WTC11 (cell line): ENCODE measurements at regions not wholly inside any gene's neighbourhood (a gene's known extent, or its start where the extent isn't known, plus 50 kb on each side); places are given as distances from the start of the nearest gene placed in this dataset.
"Not testable (repeated sequence)": the region's sequence is repeated elsewhere in the genome, so short reads cannot be mapped to it uniquely, and the experiment has no call there.

Experiments
- ATAC-seq: fragments of 200-7000 bp; cut with Tn5 transposase; 2 replicates; pipeline ENCODE4 v1.10.0; 2021; ENCODE audit warnings: mild to moderate bottlenecking, moderate library complexity
- CTCF ChIA-PET: fragments of 300-600 bp; sonication (Branson Sonifier 250); formaldehyde crosslinking; loops from one replicate; lab custom pipeline; 2021; ENCODE audit warnings: antibody characterized with exemption; lab: Charles Lee
- POLR2A ChIA-PET: fragments of 350-600 bp; sonication (Branson Sonifier 250); formaldehyde crosslinking; loops from one replicate; lab custom pipeline; 2021; ENCODE audit warnings: antibody characterized with exemption; lab: Charles Lee
- DNase-seq: peaks from one replicate; pipeline ENCODE4 v3.0.0; 2021; ENCODE audit warnings: low spot score
- H3K27ac Mint-ChIP-seq: 2 replicates; pipeline ENCODE4 v1.8.0; 2021; ENCODE audit warnings: mixed read lengths
- H3K27me3 Mint-ChIP-seq: 2 replicates; pipeline ENCODE4 v1.8.0; 2021; ENCODE audit warnings: low read depth, mild to moderate bottlenecking, moderate library complexity, mixed read lengths
- H3K36me3 Mint-ChIP-seq: 2 replicates; pipeline ENCODE4 v1.8.0; 2021; ENCODE audit warnings: mixed read lengths
- H3K4me1 Mint-ChIP-seq: 2 replicates; pipeline ENCODE4 v1.8.0; 2022; ENCODE audit warnings: mixed read lengths
- H3K4me3 Mint-ChIP-seq: 2 replicates; pipeline ENCODE4 v1.8.0; 2021; ENCODE audit warnings: mild to moderate bottlenecking, moderate library complexity, mixed read lengths
- H3K9me3 Mint-ChIP-seq: 2 replicates; pipeline ENCODE4 v1.8.0; 2021; ENCODE audit warnings: mixed read lengths
- ATF1 ChIP-seq: sonication (generic); formaldehyde crosslinking; IDR thresholded peaks from 2 replicates; pipeline ENCODE4 v1.8.1; 2023; ENCODE audit warnings: mild to moderate bottlenecking, moderate library complexity, missing genetic modification reagents
- ATF2 ChIP-seq: sonication (generic); formaldehyde crosslinking; IDR thresholded peaks from 2 replicates; pipeline ENCODE4 v1.8.1; 2022; ENCODE audit warnings: low read depth, missing genetic modification reagents, borderline replicate concordance
- ERG ChIP-seq: fragments of 250-450 bp; sonication (Bioruptor Pico); IDR thresholded peaks from 2 replicates; pipeline ENCODE4 v1.8.0; 2021; ENCODE audit warnings: mild to moderate bottlenecking
- ESRRA ChIP-seq: sonication (generic); formaldehyde crosslinking; IDR thresholded peaks from 2 replicates; pipeline ENCODE4 v1.8.1; 2022; ENCODE audit warnings: mild to moderate bottlenecking, missing genetic modification reagents, borderline replicate concordance
- FOXJ3 ChIP-seq: sonication (generic); formaldehyde crosslinking; IDR thresholded peaks from 2 replicates; pipeline ENCODE4 v1.9.0; 2021; ENCODE audit warnings: missing genetic modification reagents, mild to moderate bottlenecking, borderline replicate concordance
- HMGA2 ChIP-seq: fragments of 250-450 bp; sonication (Bioruptor Pico); IDR thresholded peaks from 2 replicates; pipeline ENCODE4 v1.4.0; 2021; ENCODE audit warnings: mild to moderate bottlenecking, moderate library complexity
- JAZF1 ChIP-seq: fragments of 250-450 bp; sonication (Bioruptor Pico); IDR thresholded peaks from 2 replicates; pipeline ENCODE4 v1.9.0; 2021; ENCODE audit warnings: moderate library complexity, mild to moderate bottlenecking, inconsistent platforms
- OVOL2 ChIP-seq: fragments of 250-450 bp; sonication (Bioruptor Pico); IDR thresholded peaks from 2 replicates; pipeline ENCODE4 v1.9.0; 2021; ENCODE audit warnings: mild to moderate bottlenecking, borderline replicate concordance
- RORB ChIP-seq: fragments of 250-450 bp; sonication (Bioruptor Pico); IDR thresholded peaks from 2 replicates; pipeline ENCODE4 v1.9.0; 2021; ENCODE audit warnings: mild to moderate bottlenecking
- TCF7 ChIP-seq: sonication (generic); formaldehyde crosslinking; IDR thresholded peaks from 2 replicates; pipeline ENCODE4 v1.8.0; 2022; ENCODE audit warnings: mild to moderate bottlenecking, low read depth, missing genetic modification reagents, moderate library complexity
- TP53 ChIP-seq: sonication (generic); formaldehyde crosslinking; IDR thresholded peaks from 2 replicates; pipeline ENCODE4 v1.8.1; 2023; ENCODE audit warnings: mild to moderate bottlenecking, missing genetic modification reagents
- ZNF219 ChIP-seq: sonication (generic); formaldehyde crosslinking; IDR thresholded peaks from 2 replicates; pipeline ENCODE4 v1.8.0; 2023; ENCODE audit warnings: missing genetic modification reagents, mild to moderate bottlenecking, borderline replicate concordance
- ZNF232 ChIP-seq: sonication (generic); formaldehyde crosslinking; IDR thresholded peaks from 2 replicates; pipeline ENCODE4 v1.8.0; 2022; ENCODE audit warnings: mild to moderate bottlenecking, missing genetic modification reagents
- ZNF512 ChIP-seq: sonication (generic); formaldehyde crosslinking; IDR thresholded peaks from 2 replicates; pipeline ENCODE4 v1.8.1; 2022; ENCODE audit warnings: missing genetic modification reagents, borderline replicate concordance

GRCh38 chr2:132033949-132034348 lies 127.8 kb downstream of the ANKRD30BL start (continued):
- no peak for TF ChIP-seq ERG (CRISPR knock-in tag)
- TF ChIP-seq, all 79 proteins: peak for 0

- H3K27me3 Mint-ChIP-seq = no peaks in the 10 kb centered on the region; the same call in none of the 2 replicates
- no peaks in the 10 kb centered on the region for H3K36me3 Mint-ChIP-seq
- CTCF ChIA-PET = no interaction called here
- no peak for DNase-seq
- peaks cover 2% of the 10 kb centered on the region; the same call in 1 of the 2 replicates for H3K4me1 Mint-ChIP-seq
- no peak overlapping the region for H3K27ac Mint-ChIP-seq
- TF ChIP-seq ATF1 (CRISPR knock-in tag) = no peak
- TF ChIP-seq ZNF512 (CRISPR knock-in tag) = no peak
- no peak for TF ChIP-seq TP53 (CRISPR knock-in tag)
- no peak for TF ChIP-seq TCF7 (CRISPR knock-in tag)
- no peak for TF ChIP-seq JAZF1 (CRISPR knock-in tag)
- TF ChIP-seq, all 79 proteins: peak for 0
- H3K9me3 Mint-ChIP-seq = no peaks in the 10 kb centered on the region
- POLR2A ChIA-PET = no interaction called here
- H3K4me3 Mint-ChIP-seq = no peak overlapping the region
- ATAC-seq = no peak
These were observed 128.4 kb downstream of the ANKRD30BL start for GRCh38 chr2:132033365-132033764.

- DNase-seq, H3K4me3 Mint-ChIP-seq, CTCF ChIA-PET, H3K36me3 Mint-ChIP-seq, H3K27ac Mint-ChIP-seq, H3K4me1 Mint-ChIP-seq, H3K9me3 Mint-ChIP-seq, ATAC-seq: not testable (repeated sequence)
- POLR2A ChIA-PET = interaction anchor here (0.6 kb wide), 1 partner anchor 20 kb away, joined by 3 read pairs; no protein-coding TSS in a partner anchor
- H3K27me3 Mint-ChIP-seq = peaks cover 47% of the 10 kb centered on the region
These were observed 149.7 kb downstream of the ANKRD30BL start for GRCh38 chr2:132012046-132012445.

- Mint-ChIP-seq H3K4me3 (peak overlapping the region; percentile 68), H3K27ac (no peak overlapping the region), H3K27me3 (peaks cover 58% of the 10 kb centered on the region), H3K4me1 (peaks cover 6% of the 10 kb centered on the region), H3K36me3 (no peaks in the 10 kb centered on the region), H3K9me3 (no peaks in the 10 kb centered on the region)
- no peak for TF ChIP-seq FOXJ3 (CRISPR knock-in tag)
- no peak for TF ChIP-seq RORB (CRISPR knock-in tag)
- TF ChIP-seq ZNF219 (CRISPR knock-in tag) = no peak
- no peak for TF ChIP-seq ATF2
- no peak for TF ChIP-seq ESRRA
- no peak for TF ChIP-seq ZNF512 (CRISPR knock-in tag)
- TF ChIP-seq ZNF232 = no peak
- no peak for TF ChIP-seq HMGA2 (CRISPR knock-in tag)
- no peak for TF ChIP-seq OVOL2
- DNase-seq = peak; percentile 25
- ChIA-PET CTCF (no interaction called here), POLR2A (no interaction called here)
- no peak for ATAC-seq
These were observed 151.8 kb downstream of the ANKRD30BL start for GRCh38 chr2:132009874-132010521.
